ENCODE measurements at regions not wholly inside any gene's neighbourhood (a gene's known extent, or its start where the extent isn't known, plus 50 kb on each side); places are given as distances from the start of the nearest gene placed in this dataset.
"Not testable (repeated sequence)": the region's sequence is repeated elsewhere in the genome, so short reads cannot be mapped to it uniquely, and the experiment has no call there.

- Histone ChIP-seq H3K18ac (ENCODE audit: low read length) (no peak overlapping the region), H3K36me3 (ENCODE audit: control insufficient read depth in 1 of 2, insufficient read depth in 2 of 2, low read length in 2 of 2) (no peaks in the 10 kb centered on the region), H4K12ac (ENCODE audit: low read depth, low read length) (no peak overlapping the region), H3K27me3 (ENCODE audit: insufficient read depth, low read length) (no peaks in the 10 kb centered on the region), H3K79me1 (ENCODE audit: low read length) (no peaks in the 10 kb centered on the region), H3K4me3 (ENCODE audit: low read depth, low read length) (no peak overlapping the region), H2AK5ac (ENCODE audit: low read length) (no peak overlapping the region), H3K9ac (ENCODE audit: low read length) (no peak overlapping the region), H2BK5ac (ENCODE audit: low read depth, low read length, poor library complexity) (no peak overlapping the region), H3K14ac (ENCODE audit: low read length) (no peak overlapping the region), H2AFZ (ENCODE audit: insufficient read depth, low read length, poor library complexity) (no peak overlapping the region), H3K27ac (ENCODE audit: low read depth, low read length) (no peak overlapping the region), H3K23ac (ENCODE audit: low read length) (no peak overlapping the region), H3K4me2 (ENCODE audit: low read length) (no peak overlapping the region), H2BK120ac (ENCODE audit: insufficient read depth, low read length, poor library complexity) (no peak overlapping the region), H4K8ac (ENCODE audit: low read depth, low read length) (no peak overlapping the region), H3K79me2 (ENCODE audit: control insufficient read depth, insufficient read depth, low read length, poor library complexity) (no peaks in the 10 kb centered on the region), H3K4me1 (ENCODE audit: control insufficient read depth in 1 of 2, insufficient read depth in 2 of 2, low read length in 2 of 2) (no peaks in the 10 kb centered on the region), H3K9me3 (ENCODE audit: insufficient read depth, low read depth, low read length) (no peaks in the 10 kb centered on the region), H4K91ac (ENCODE audit: low read depth, low read length) (no peak overlapping the region), H2BK12ac (ENCODE audit: low read length) (no peak overlapping the region), H3K4ac (ENCODE audit: low read depth, low read length) (no peak overlapping the region)
- no CpG with 5 or more reads among the region's 3 CpGs for WGBS (ENCODE audit: extremely low coverage, insufficient coverage, insufficient read length)
- no peak for DNase-seq
These were observed 743.7 kb downstream of the C4orf33 start for GRCh38 chr4:129839687-129840086.

DNA sequence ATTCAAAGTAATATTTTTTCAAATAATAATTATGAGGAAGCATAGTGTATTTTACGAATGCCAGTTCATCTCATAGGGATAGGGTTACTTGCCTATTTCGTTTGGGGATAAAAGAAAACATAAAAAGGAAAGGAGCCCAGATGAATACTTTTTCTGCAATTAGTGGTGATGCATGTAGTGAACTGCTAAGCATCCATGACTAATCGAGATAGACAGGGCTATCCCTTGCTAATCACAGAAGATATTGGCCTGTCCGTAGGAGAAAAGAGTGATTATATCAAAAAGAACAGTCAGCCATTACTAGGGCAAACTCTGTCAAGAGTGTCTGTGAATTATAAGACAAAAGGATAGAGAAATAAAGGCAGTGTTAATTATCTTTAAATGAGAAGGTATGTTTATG is 746.1 kb downstream of the C4orf33 start:
- Histone ChIP-seq H3K79me2 (ENCODE audit: control insufficient read depth, insufficient read depth, low read length, poor library complexity) (no peaks in the 10 kb centered on the region), H3K27ac (ENCODE audit: low read depth, low read length) (no peak overlapping the region), H3K4me1 (ENCODE audit: control insufficient read depth in 1 of 2, insufficient read depth in 2 of 2, low read length in 2 of 2) (no peaks in the 10 kb centered on the region), H3K27me3 (ENCODE audit: insufficient read depth, low read length) (no peaks in the 10 kb centered on the region), H3K14ac (ENCODE audit: low read length) (no peak overlapping the region), H3K18ac (ENCODE audit: low read length) (no peak overlapping the region), H3K9ac (ENCODE audit: low read length) (no peak overlapping the region), H3K4me3 (ENCODE audit: low read depth, low read length) (no peak overlapping the region), H2BK120ac (ENCODE audit: insufficient read depth, low read length, poor library complexity) (no peak overlapping the region), H4K8ac (ENCODE audit: low read depth, low read length) (no peak overlapping the region), H3K36me3 (ENCODE audit: control insufficient read depth in 1 of 2, insufficient read depth in 2 of 2, low read length in 2 of 2) (no peaks in the 10 kb centered on the region), H4K91ac (ENCODE audit: low read depth, low read length) (no peak overlapping the region), H2AFZ (ENCODE audit: insufficient read depth, low read length, poor library complexity) (no peak overlapping the region), H3K23ac (ENCODE audit: low read length) (no peak overlapping the region), H4K12ac (ENCODE audit: low read depth, low read length) (no peak overlapping the region), H3K9me3 (ENCODE audit: insufficient read depth, low read depth, low read length) (no peaks in the 10 kb centered on the region), H3K4ac (ENCODE audit: low read depth, low read length) (no peak overlapping the region), H3K79me1 (ENCODE audit: low read length) (no peaks in the 10 kb centered on the region), H2AK5ac (ENCODE audit: low read length) (no peak overlapping the region), H3K4me2 (ENCODE audit: low read length) (no peak overlapping the region), H2BK12ac (ENCODE audit: low read length) (no peak overlapping the region), H2BK5ac (ENCODE audit: low read depth, low read length, poor library complexity) (no peak overlapping the region)
- DNase-seq = no peak
- no CpG with 5 or more reads among the region's 4 CpGs for WGBS (ENCODE audit: extremely low coverage, insufficient coverage, insufficient read length)

DNA sequence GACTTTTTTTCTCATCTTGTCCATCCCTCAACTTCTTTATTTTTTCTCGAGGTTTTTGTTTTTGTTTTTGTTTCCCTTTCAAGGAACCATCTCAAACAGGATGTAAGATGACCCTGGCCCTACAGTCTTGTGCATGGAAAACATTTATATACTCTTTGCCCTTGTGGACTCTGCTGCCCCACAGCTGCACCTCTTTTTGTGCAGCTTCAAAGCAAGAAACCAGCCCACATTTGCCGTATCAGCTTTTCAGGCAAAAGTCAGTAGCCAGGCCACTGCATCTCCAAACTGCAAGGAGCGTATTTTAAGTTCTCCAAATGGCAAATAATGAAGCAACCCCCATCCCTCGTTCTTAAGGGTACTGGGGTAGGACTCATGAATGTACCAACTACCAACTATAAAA is 756.5 kb downstream of the C4orf33 start:
- Histone ChIP-seq H2BK12ac (ENCODE audit: low read length) (no peak overlapping the region), H4K8ac (ENCODE audit: low read depth, low read length) (no peak overlapping the region), H3K9ac (ENCODE audit: low read length) (no peak overlapping the region), H3K4me2 (ENCODE audit: low read length) (no peak overlapping the region), H3K4ac (ENCODE audit: low read depth, low read length) (no peak overlapping the region), H3K23ac (ENCODE audit: low read length) (no peak overlapping the region), H2BK120ac (ENCODE audit: insufficient read depth, low read length, poor library complexity) (no peak overlapping the region), H2BK5ac (ENCODE audit: low read depth, low read length, poor library complexity) (no peak overlapping the region), H3K18ac (ENCODE audit: low read length) (no peak overlapping the region), H3K4me1 (ENCODE audit: control insufficient read depth in 1 of 2, insufficient read depth in 2 of 2, low read length in 2 of 2) (no peaks in the 10 kb centered on the region), H3K9me3 (ENCODE audit: insufficient read depth, low read depth, low read length) (no peaks in the 10 kb centered on the region), H3K36me3 (ENCODE audit: control insufficient read depth in 1 of 2, insufficient read depth in 2 of 2, low read length in 2 of 2) (no peaks in the 10 kb centered on the region), H4K12ac (ENCODE audit: low read depth, low read length) (no peak overlapping the region), H4K91ac (ENCODE audit: low read depth, low read length) (no peak overlapping the region), H3K4me3 (ENCODE audit: low read depth, low read length) (no peak overlapping the region), H3K79me2 (ENCODE audit: control insufficient read depth, insufficient read depth, low read length, poor library complexity) (no peaks in the 10 kb centered on the region), H3K14ac (ENCODE audit: low read length) (no peak overlapping the region), H3K27me3 (ENCODE audit: insufficient read depth, low read length) (no peaks in the 10 kb centered on the region), H2AK5ac (ENCODE audit: low read length) (no peak overlapping the region), H3K27ac (ENCODE audit: low read depth, low read length) (no peak overlapping the region), H3K79me1 (ENCODE audit: low read length) (no peaks in the 10 kb centered on the region), H2AFZ (ENCODE audit: insufficient read depth, low read length, poor library complexity) (no peak overlapping the region)
- DNase-seq = no peak
- WGBS (ENCODE audit: extremely low coverage, insufficient coverage, insufficient read length) = no CpG with 5 or more reads among the region's 4 CpGs

DNA sequence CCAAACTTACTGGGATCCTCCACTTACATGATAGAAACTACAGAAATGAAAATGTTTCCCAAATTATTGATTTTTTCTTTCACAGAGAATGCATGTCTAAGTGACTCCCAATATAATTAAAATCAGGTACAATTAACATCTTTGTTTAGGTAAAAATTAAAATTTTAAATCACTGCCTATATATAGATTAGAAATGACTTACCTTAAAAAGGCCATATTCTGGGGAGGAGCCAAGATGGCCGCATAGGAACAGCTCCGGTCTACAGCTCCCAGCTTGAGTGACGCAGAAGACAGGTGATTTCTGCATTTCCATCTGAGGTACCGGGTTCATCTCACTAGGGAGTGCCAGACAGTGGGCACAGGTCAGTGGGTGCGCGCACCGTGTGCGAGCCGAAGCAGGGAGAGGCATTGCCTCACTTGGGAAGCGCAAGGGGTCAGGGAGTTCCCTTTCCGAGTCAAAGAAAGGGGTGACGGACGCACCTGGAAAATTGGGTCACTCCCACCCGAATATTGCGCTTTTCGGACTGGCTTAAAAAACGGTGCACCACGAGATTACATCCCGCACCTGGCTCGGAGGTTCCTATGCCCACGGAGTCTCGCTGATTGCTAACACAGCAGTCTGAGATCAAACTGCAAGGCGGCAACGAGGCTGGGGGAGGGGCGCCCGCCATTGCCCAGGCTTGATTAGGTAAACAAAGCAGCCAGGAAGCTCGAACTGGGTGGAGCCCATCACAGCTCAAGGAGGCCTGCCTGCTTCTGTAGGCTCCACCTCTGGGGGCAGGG is 757.9 kb downstream of the C4orf33 start:
- not testable (repeated sequence) for H3K9ac ChIP-seq (ENCODE audit: low read length); H3K4me1 ChIP-seq (ENCODE audit: control insufficient read depth in 1 of 2, insufficient read depth in 2 of 2, low read length in 2 of 2); H4K91ac ChIP-seq (ENCODE audit: low read depth, low read length); H3K4ac ChIP-seq (ENCODE audit: low read depth, low read length); H3K18ac ChIP-seq (ENCODE audit: low read length); H2AFZ ChIP-seq (ENCODE audit: insufficient read depth, low read length, poor library complexity); H3K79me2 ChIP-seq (ENCODE audit: control insufficient read depth, insufficient read depth, low read length, poor library complexity); H3K23ac ChIP-seq (ENCODE audit: low read length); H2AK5ac ChIP-seq (ENCODE audit: low read length); H2BK12ac ChIP-seq (ENCODE audit: low read length); H3K9me3 ChIP-seq (ENCODE audit: insufficient read depth, low read depth, low read length); H3K36me3 ChIP-seq (ENCODE audit: control insufficient read depth in 1 of 2, insufficient read depth in 2 of 2, low read length in 2 of 2); H2BK120ac ChIP-seq (ENCODE audit: insufficient read depth, low read length, poor library complexity); H4K8ac ChIP-seq (ENCODE audit: low read depth, low read length); H3K79me1 ChIP-seq (ENCODE audit: low read length); H3K4me3 ChIP-seq (ENCODE audit: low read depth, low read length); H3K4me2 ChIP-seq (ENCODE audit: low read length); H3K27ac ChIP-seq (ENCODE audit: low read depth, low read length); DNase-seq; H4K12ac ChIP-seq (ENCODE audit: low read depth, low read length); H2BK5ac ChIP-seq (ENCODE audit: low read depth, low read length, poor library complexity); H3K14ac ChIP-seq (ENCODE audit: low read length); H3K27me3 ChIP-seq (ENCODE audit: insufficient read depth, low read length)
- no CpG with 5 or more reads among the region's 27 CpGs for WGBS (ENCODE audit: extremely low coverage, insufficient coverage, insufficient read length)
